ENCODE measurements at regions not wholly inside any gene's neighbourhood (a gene's known extent, or its start where the extent isn't known, plus 50 kb on each side); places are given as distances from the start of the nearest gene placed in this dataset.

GRCh38 chr5:124948754-124949275, 202.4 kb upstream of the ZNF608 start:
- peak overlapping the region; percentile 90 for H3K27ac Mint-ChIP-seq (ENCODE audit: unreplicated experiment)
- peaks cover 2% of the 10 kb centered on the region for H3K9me3 Mint-ChIP-seq
- no peaks in the 10 kb centered on the region for H3K27me3 Mint-ChIP-seq (ENCODE audit: low read depth)
- DNase-seq (ENCODE audit: low read depth, low spot score): no peak
- H3K4me3 Mint-ChIP-seq: no peak overlapping the region
- peaks cover 37% of the 10 kb centered on the region for H3K4me1 Mint-ChIP-seq
- H3K36me3 Mint-ChIP-seq (ENCODE audit: low read depth): peaks cover 2% of the 10 kb centered on the region
- TF ChIP-seq, protein P1, sequence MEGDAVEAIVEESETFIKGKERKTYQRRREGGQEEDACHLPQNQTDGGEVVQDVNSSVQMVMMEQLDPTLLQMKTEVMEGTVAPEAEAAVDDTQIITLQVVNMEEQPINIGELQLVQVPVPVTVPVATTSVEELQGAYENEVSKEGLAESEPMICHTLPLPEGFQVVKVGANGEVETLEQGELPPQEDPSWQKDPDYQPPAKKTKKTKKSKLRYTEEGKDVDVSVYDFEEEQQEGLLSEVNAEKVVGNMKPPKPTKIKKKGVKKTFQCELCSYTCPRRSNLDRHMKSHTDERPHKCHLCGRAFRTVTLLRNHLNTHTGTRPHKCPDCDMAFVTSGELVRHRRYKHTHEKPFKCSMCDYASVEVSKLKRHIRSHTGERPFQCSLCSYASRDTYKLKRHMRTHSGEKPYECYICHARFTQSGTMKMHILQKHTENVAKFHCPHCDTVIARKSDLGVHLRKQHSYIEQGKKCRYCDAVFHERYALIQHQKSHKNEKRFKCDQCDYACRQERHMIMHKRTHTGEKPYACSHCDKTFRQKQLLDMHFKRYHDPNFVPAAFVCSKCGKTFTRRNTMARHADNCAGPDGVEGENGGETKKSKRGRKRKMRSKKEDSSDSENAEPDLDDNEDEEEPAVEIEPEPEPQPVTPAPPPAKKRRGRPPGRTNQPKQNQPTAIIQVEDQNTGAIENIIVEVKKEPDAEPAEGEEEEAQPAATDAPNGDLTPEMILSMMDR (conservative IDR thresholded peaks at IDR 0.05): no peak

DNA sequence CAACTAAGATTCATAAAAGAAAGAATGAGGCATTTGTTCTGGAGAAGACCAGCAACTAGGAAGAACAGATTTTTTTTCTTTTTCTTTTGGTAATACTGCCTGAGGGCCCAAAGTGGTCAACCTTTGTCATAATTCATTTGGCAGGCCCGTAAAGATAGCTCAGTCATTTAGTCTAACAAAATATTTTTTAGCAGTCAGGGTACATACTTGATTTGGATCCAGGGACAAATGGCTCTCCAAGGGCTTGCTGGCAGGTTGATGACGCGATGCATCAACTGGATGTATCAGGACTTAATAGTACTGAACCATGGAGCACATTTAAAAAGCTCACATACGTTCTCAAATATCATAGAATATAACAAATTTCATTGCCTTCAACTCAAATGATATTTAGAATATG, 203.4 kb upstream of the ZNF608 start:
- Mint-ChIP-seq H3K4me1 (peaks cover 37% of the 10 kb centered on the region), H3K36me3 (ENCODE audit: low read depth) (peaks cover 2% of the 10 kb centered on the region), H3K27ac (ENCODE audit: unreplicated experiment) (no peak overlapping the region), H3K9me3 (peaks cover 2% of the 10 kb centered on the region), H3K27me3 (ENCODE audit: low read depth) (no peaks in the 10 kb centered on the region), H3K4me3 (no peak overlapping the region)
- DNase-seq (ENCODE audit: low read depth, low spot score): no peak
- TF ChIP-seq, protein P1 (conservative IDR thresholded peaks at IDR 0.05): no peak

DNA sequence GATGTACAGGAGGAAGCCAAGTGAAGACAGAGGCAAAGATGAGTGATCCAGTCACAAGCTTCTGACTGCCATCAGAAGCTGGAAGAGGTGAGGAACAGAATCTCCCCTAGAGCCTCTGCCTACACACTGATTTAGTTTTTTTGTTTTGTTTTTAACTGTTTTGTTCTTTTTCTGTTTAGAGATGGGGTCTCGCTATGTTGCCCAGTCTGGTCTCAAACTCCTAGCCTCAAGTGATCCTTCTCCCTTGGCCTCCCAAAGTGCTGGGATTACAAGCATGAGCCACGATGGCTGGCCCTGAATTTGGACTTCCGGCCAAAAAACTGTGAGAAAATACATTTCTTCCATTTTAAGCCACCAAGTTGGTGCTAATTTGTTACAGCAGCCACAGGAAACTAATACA, 204.7 kb upstream of the ZNF608 start:
- peaks cover 37% of the 10 kb centered on the region for H3K4me1 Mint-ChIP-seq
- DNase-seq (ENCODE audit: low read depth, low spot score): no peak
- H3K4me3 Mint-ChIP-seq: no peak overlapping the region
- H3K9me3 Mint-ChIP-seq: peaks cover 2% of the 10 kb centered on the region
- no peaks in the 10 kb centered on the region for H3K27me3 Mint-ChIP-seq (ENCODE audit: low read depth)
- TF ChIP-seq, protein P1 (conservative IDR thresholded peaks at IDR 0.05): no peak
- H3K27ac Mint-ChIP-seq (ENCODE audit: unreplicated experiment): no peak overlapping the region
- peaks cover 2% of the 10 kb centered on the region for H3K36me3 Mint-ChIP-seq (ENCODE audit: low read depth)

DNA sequence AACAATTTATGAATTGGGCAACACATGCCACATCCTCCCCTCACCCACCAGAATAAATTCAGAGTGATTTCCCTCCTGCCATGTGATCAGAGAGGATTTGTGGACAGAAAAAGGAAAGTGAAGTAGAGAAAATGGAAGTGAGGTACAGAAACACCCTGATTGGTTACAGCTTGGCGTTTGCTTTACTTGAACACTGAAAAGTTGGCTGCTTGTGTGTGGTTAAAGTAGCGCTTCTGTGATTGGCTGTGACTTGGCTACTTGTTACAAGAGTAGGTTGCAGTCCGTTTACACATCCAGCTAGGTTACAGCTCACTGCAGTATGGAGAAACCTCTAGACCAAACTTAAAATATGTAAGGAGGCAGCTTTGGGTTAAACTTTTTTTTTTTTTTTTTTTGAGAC, 205.2 kb upstream of the ZNF608 start:
- H3K4me1 Mint-ChIP-seq: peaks cover 37% of the 10 kb centered on the region
- no peak for DNase-seq (ENCODE audit: low read depth, low spot score)
- no peaks in the 10 kb centered on the region for H3K27me3 Mint-ChIP-seq (ENCODE audit: low read depth)
- H3K9me3 Mint-ChIP-seq: peaks cover 2% of the 10 kb centered on the region
- H3K27ac Mint-ChIP-seq (ENCODE audit: unreplicated experiment): peak overlapping the region; percentile 67
- peaks cover 2% of the 10 kb centered on the region for H3K36me3 Mint-ChIP-seq (ENCODE audit: low read depth)
- TF ChIP-seq, protein P1 (conservative IDR thresholded peaks at IDR 0.05): no peak
- H3K4me3 Mint-ChIP-seq: no peak overlapping the region

DNA sequence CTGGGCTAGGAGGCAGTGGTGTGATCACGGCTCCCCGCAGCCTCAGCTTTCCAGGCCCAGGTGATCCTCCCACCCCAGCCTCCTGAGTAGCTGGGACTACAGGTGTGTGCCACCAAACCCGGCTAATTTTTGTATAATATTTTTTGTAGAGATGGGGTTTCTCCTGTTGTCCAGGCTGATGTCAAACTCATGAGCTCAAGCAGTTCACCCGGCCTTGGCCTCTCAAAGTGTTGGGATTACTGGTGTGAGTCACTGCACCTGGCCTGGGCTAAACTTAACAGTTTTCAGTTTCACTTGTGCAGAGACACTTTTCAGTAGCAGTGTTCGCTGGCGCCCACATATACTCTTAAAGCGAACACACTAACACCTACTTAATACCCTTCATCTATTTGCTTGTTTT, 205.6 kb upstream of the ZNF608 start:
- no peak overlapping the region for H3K27ac Mint-ChIP-seq (ENCODE audit: unreplicated experiment)
- H3K36me3 Mint-ChIP-seq (ENCODE audit: low read depth): peaks cover 2% of the 10 kb centered on the region
- peaks cover 37% of the 10 kb centered on the region for H3K4me1 Mint-ChIP-seq

More for the DNA sequence above, 205.6 kb upstream of the ZNF608 start:
- TF ChIP-seq, protein P1 (conservative IDR thresholded peaks at IDR 0.05): no peak
- no peak for DNase-seq (ENCODE audit: low read depth, low spot score)
- peaks cover 2% of the 10 kb centered on the region for H3K9me3 Mint-ChIP-seq
- no peaks in the 10 kb centered on the region for H3K27me3 Mint-ChIP-seq (ENCODE audit: low read depth)
- no peak overlapping the region for H3K4me3 Mint-ChIP-seq

Data from neural crest cell (in vitro differentiated cells).